Tibial artery (tissue), 4 donors: ENCODE measurements at regions not wholly inside any gene's neighbourhood (a gene's known extent, or its start where the extent isn't known, plus 50 kb on each side); places are given as distances from the start of the nearest gene placed in this dataset.

Source experiments
- DNase-seq, 2 donors: peaks; one replicate each; pipeline ENCODE4 v3.0.0-alpha.2; 2019
- H3K27ac ChIP-seq, 2 donors: fragments of 200-600 bp; sonication (generic) in 1 of 2; 1 replicate in 1 of 2; 2 replicates in 1 of 2; pipeline ENCODE4 v1.5.1; 2018 to 2019; ENCODE audit warnings: mild to moderate bottlenecking in 1 of 2
- H3K27me3 ChIP-seq, 2 donors: fragments of 200-600 bp; sonication (generic) in 1 of 2; one replicate each; pipeline versions ENCODE4 v1.5.1 to v1.6.0; 2016 to 2019
- H3K36me3 ChIP-seq, 3 donors: fragments of 200-600 bp; sonication (generic) in 2 of 3; one replicate each; pipeline ENCODE4 v1.5.1; 2016 to 2019; ENCODE audit warnings: mild to moderate bottlenecking in 2 of 3
- H3K4me1 ChIP-seq, 4 donors: fragments of 200-600 bp; sonication (generic) in 2 of 4; 1 replicate in 3 of 4; 2 replicates in 1 of 4; pipeline ENCODE4 v1.5.1; 2016 to 2019
- H3K4me3 ChIP-seq, 2 donors: fragments of 200-600 bp; sonication (generic) in 1 of 2; 1 replicate in 1 of 2; 2 replicates in 1 of 2; pipeline ENCODE4 v1.5.1; 2018 to 2019; ENCODE audit warnings: mild to moderate bottlenecking in 2 of 2
- H3K9me3 ChIP-seq, 3 donors: fragments of 200-600 bp; sonication (generic) in 1 of 3; one replicate each; pipeline ENCODE4 v1.5.1; 2016 to 2019
- CTCF ChIP-seq, 2 experiments: fragments of 200-600 bp in 1 of 2; fragments of 450-650 bp in 1 of 2; IDR thresholded peaks; one replicate each; pipeline ENCODE4 v1.5.1; 2017 to 2019; ENCODE audit warnings: antibody characterized with exemption in 2 of 2, mild to moderate bottlenecking in 1 of 2, moderate library complexity in 1 of 2
- intact Hi-C: fragments of 100-400 bp; cut with DNase I; formaldehyde crosslinking; loops from one replicate; pipeline ENCODE4 v1.15.0; 2023; ENCODE audit warnings: low total_unique reads

DNA sequence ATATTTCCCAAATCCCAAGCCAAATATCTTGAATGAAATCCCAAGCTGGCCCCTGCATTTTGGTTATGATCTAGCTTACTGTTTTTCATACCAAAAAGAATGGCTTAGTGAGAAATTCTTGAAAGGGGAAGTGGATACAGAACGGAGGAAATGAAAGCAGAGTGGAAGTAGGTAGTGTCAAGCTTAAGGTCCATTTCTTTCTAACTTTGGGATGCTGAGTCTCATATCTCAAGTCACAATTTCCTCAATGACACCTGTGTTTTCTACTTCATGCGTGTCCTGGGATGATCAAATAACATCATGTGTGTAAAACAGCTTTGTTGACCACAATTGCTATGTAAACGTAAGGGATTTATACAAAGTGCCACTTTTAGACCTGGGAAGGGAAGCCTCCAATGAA, 238.8 kb upstream of the SLC35B3 start:
- Histone ChIP-seq H3K4me1 (no peaks in the 10 kb centered on the region), H3K4me3 (no peak overlapping the region), H3K27me3 (no peaks in the 10 kb centered on the region), H3K9me3 (no peaks in the 10 kb centered on the region), H3K36me3 (no peaks in the 10 kb centered on the region), H3K27ac (no peak overlapping the region)
- no peak for DNase-seq
- intact Hi-C loops = no loop called here
- no peak for TF ChIP-seq CTCF (IDR thresholded peaks at IDR 0.05)

DNA sequence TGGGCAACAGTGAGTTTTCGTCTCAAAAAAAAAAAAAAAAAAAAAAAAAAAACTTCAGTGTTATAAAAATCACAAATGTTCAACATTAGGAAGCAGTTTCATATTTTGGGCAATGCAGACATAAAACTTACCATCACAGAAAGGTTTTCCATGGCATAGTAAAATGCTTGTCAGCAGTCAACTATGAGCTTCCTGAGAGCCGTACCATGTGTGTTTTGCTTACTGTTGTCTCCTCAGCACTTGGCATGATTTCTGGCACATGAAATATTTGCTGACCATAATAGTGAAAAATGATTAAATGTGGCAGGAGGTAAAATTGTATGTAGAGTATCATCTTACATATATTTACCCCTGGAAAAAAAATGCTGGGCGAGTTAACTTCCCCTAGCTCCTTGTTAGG, 237.5 kb upstream of the SLC35B3 start:
- Histone ChIP-seq H3K27ac (no peak overlapping the region), H3K27me3 (no peaks in the 10 kb centered on the region), H3K4me3 (no peak overlapping the region), H3K9me3 (no peaks in the 10 kb centered on the region), H3K4me1 (no peaks in the 10 kb centered on the region), H3K36me3 (no peaks in the 10 kb centered on the region)
- intact Hi-C loops = no loop called here
- DNase-seq = no peak
- TF ChIP-seq CTCF (IDR thresholded peaks at IDR 0.05) = no peak

- Histone ChIP-seq H3K27ac (no peak overlapping the region), H3K4me1 (no peaks in the 10 kb centered on the region), H3K9me3 (no peaks in the 10 kb centered on the region), H3K36me3 (no peaks in the 10 kb centered on the region), H3K27me3 (no peaks in the 10 kb centered on the region), H3K4me3 (no peak overlapping the region)
- no peak for TF ChIP-seq CTCF (IDR thresholded peaks at IDR 0.05)
- intact Hi-C loops = no loop called here
- no peak for DNase-seq
These were observed 235.4 kb upstream of the SLC35B3 start for GRCh38 chr6:8670792-8671191.

DNA sequence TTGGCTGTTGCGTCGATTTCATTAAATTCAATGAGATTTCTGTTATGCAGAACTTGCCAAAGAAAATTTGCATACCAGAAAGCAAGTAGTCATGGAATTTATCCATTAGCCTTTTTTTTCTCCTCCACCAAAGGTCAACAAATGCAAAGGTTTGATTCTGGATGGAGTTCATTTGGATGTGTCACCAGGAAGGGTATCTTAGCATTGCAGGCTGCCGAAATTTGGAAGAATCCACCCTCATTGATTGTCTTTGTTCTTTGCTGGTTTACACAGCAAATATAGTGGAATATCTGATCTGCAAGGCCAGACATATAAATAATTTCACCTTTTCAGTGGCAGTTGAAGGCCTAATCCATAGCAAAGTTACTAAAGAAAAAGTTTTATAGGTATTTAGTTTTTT, 229.4 kb upstream of the SLC35B3 start:
- TF ChIP-seq CTCF (IDR thresholded peaks at IDR 0.05) = no peak
- Histone ChIP-seq H3K27me3 (no peaks in the 10 kb centered on the region), H3K9me3 (no peaks in the 10 kb centered on the region), H3K27ac (no peak overlapping the region), H3K4me1 (no peaks in the 10 kb centered on the region), H3K36me3 (no peaks in the 10 kb centered on the region), H3K4me3 (no peak overlapping the region)
- DNase-seq = no peak
- intact Hi-C loops = no loop called here

DNA sequence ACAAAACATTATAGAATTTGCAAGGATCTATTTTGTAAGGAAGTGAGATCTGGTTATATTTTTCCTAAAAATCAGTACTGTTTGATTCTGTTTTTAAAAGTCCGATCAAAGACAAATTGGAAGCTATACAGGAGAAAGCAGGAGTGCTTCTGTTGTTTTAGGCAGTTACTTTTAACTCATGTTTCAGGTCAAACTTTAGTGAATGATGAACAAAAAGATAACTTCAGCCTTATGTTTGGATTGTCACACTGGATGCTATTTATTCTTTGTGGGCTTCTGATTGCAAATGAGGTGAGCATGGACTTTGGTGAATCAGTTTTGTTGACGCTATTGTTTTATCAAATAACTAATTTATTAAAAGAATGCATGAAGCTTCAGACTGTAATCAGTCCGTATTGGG, 228.7 kb upstream of the SLC35B3 start:
- no peak for DNase-seq
- Histone ChIP-seq H3K4me3 (no peak overlapping the region), H3K27ac (no peak overlapping the region), H3K4me1 (no peaks in the 10 kb centered on the region), H3K9me3 (no peaks in the 10 kb centered on the region), H3K36me3 (no peaks in the 10 kb centered on the region), H3K27me3 (no peaks in the 10 kb centered on the region)
- intact Hi-C loops = no loop called here
- TF ChIP-seq CTCF (IDR thresholded peaks at IDR 0.05) = no peak
